GM19395 (cell line): ENCODE measurements at regions not wholly inside any gene's neighbourhood (a gene's known extent, or its start where the extent isn't known, plus 50 kb on each side); places are given as distances from the start of the nearest gene placed in this dataset.

Source experiments
- ATAC-seq: cut with Tn5 transposase; IDR thresholded peaks from one replicate; pipeline ENCODE4 v1.9.1; 2021; ENCODE audit warnings: mild to moderate bottlenecking, moderate library complexity; ENCODE audit not compliant: unreplicated experiment

DNA sequence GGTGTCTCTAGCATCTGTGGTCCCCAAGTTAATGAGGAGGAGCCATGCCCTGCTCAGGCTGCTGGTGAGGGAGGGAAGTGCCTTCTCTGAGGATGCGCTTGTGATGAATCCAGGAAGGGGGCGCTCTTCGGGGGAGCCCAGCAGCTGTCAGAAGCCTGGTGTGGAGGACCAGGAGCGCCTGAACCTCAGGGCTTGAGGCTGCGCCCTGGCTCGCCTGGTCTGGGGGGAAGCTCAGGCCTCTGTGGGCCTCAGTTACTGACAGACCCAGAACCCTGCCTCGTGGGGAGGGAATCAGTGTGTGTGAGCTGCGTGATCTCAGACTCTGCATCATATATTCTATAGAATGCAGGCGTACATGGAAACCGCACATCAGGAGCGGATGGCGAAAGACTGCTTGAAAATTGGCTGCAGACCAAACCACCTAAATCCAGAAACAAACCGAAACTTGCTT is 126.1 kb downstream of the SEC14L1 start:
- no peak for ATAC-seq

GRCh38 chr17:77269696-77270681 is 129.2 kb downstream of the SEC14L1 start:
- ATAC-seq: no peak

DNA sequence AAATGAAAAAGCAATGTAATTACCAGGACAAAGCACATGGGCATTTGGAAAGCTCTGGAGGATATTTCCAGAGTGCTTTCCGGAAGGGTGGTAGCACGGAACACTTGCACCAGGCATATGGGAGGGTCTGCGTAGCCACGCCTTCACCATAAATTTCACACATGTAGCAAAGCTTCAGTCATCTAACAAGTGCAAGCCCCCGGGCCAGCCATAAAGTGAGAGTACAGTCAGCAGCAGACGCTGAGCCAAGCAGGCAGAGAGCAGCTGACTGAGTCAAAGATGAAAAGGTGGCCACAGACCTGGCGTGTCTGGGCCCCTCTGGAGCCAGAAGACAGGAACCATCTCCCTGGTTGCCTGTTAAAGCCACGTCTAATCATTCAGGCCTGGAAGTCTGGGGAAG is 130.6 kb downstream of the SEC14L1 start:
- no peak for ATAC-seq

- no peak for ATAC-seq
Measured at GRCh38 chr17:77273397-77274085, 132.8 kb downstream of the SEC14L1 start.

GRCh38 chr17:77274096-77274845 is 133.5 kb downstream of the SEC14L1 start:
- ATAC-seq: no peak

- ATAC-seq: no peak
Measured at GRCh38 chr17:77279448-77280303, 138.9 kb downstream of the SEC14L1 start.

DNA sequence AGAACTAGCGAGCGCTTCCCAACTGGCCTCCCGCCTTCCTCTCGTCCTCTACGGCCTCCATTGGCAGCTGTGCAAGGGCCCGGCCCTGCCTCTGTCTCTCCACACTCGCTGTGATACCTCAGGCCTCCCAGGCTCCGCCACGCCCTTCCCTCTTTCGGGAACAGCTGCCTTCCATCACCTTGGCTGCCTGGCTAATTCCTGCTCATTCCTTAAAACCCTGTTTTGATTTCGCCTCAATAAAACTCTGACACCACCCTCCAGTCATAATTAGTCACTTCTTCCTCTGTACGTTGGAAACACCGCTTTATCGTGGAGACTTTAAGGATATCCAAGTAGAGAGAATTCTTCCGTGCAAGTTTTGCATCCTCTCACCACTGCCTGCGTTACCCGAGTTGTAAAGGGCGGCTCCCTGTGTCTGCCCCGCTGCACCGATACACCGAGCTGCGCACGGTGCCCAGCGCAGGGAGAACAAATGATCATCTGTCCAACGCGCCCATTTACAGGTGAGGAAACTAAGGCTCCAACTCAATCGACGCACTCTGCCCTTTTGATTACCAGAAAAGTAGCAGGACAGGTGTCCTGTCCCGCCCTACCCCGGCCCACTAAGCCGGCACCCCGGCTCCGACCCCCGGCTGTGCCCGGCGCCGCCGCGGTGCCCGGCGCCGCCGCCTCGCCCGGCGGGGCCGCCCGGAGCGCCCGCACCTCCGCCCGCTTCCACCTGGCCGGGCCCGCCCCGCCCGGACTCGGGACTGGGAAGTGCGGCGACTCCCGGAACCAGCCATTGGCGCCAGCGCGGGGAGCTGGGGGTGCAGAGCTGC is 139.7 kb downstream of the SEC14L1 start:
- ATAC-seq: peak; percentile 19

DNA sequence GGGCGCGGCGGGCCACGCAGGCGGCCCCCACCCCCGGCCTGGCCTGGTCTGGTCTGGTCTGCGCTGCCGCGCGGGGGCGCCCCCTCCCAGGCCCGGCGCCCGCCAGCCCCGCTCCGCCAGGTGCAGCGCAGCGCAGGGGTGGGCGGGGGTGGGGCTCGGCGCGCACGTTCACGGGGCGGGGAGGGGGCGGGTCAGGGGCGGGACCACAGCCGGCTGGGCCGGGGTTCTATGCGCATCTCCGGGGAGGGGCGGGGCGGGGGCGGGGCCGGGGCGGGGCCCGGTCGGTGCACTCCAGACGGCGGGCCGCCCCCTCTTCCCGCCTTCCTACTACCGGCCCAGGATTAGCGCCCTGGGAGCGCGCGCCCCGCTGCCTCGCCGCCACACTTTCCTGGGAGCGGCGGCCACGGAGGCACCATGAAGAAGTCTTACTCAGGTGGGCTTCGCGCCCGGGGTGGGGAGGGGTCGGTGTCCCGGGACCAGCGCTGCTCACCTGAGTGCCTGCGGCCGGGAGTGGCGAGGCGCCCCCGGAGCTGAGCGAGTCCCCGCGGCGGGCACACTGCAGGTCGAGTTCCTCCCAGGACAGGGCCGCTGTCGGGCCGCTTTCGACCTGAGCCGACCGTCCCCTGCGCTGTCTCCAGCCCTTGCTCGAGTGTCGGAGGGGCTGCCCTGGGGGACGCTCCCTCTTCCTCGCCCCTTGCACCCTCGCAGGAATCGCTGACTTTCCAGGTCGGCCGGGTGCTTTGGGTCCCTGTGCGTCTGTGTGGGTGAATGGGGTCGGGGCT is 140.5 kb downstream of the SEC14L1 start:
- ATAC-seq: peak; percentile 52

GRCh38 chr17:77281904-77282367 is 141.2 kb downstream of the SEC14L1 start:
- ATAC-seq: peak; percentile 23

DNA sequence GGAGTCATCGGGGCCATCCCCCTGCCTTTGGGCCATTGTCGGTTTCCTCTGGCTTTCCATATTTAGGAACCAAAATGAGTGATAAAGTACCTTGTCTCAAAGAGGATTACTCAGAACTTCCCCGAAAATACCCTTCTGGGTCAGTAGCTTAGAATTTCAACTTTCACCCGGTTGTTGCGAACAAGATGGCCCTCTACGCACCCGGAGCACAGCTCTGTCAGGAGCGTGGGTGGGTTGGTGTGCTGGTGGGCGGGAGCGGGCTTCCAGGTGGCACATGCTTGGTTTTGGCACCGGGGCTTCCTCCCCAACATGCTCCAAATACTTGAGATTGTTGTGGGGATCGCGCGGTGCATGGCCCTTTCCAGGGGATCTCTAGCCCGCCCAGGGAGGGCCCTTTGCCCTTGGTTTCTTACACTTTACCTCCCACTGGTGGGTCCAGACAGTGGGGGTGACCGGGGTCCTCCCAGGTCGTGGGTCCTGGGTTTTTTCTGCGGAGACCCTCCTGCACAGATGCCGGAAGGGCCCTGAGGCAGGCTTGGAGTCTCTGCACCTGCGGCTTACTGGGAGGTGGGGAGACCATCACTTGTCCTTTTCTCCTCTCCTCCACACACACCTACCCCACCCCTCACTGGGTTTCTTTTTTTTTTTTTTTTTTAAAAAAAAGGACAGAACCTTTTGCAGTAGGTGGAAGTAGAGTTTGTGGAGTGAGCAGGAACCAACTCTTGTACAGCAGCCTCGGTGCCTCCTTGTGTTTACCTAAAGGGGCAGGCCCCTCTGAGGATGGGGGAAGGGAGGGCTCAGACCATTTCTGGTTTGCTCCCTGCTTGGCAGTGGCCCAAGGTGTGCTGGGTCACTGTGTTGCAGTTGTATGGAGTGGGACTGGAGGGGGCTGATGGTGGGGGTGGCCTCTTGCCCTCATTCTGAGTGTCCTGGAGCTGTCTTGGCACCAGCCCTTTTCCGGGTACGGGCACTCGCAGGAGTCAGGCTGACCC is 142.1 kb downstream of the SEC14L1 start:
- ATAC-seq: no peak

GRCh38 chr17:77284023-77284617 is 143.4 kb downstream of the SEC14L1 start:
- ATAC-seq: no peak

- ATAC-seq: no peak
Measured at GRCh38 chr17:77285594-77286390, 145.0 kb downstream of the SEC14L1 start.

DNA sequence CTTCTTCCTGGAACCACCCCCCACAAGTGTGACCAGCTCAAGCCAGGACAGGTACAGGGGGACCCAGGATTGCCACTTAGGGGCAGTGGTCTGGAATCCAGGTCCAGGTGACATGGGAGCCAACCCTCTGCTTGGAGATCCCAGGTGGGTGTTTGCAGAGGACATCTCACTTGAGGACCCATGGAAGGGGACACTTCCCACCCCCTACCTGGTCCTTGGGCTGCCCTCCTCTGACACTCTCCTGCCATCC is 145.5 kb downstream of the SEC14L1 start:
- ATAC-seq: no peak

DNA sequence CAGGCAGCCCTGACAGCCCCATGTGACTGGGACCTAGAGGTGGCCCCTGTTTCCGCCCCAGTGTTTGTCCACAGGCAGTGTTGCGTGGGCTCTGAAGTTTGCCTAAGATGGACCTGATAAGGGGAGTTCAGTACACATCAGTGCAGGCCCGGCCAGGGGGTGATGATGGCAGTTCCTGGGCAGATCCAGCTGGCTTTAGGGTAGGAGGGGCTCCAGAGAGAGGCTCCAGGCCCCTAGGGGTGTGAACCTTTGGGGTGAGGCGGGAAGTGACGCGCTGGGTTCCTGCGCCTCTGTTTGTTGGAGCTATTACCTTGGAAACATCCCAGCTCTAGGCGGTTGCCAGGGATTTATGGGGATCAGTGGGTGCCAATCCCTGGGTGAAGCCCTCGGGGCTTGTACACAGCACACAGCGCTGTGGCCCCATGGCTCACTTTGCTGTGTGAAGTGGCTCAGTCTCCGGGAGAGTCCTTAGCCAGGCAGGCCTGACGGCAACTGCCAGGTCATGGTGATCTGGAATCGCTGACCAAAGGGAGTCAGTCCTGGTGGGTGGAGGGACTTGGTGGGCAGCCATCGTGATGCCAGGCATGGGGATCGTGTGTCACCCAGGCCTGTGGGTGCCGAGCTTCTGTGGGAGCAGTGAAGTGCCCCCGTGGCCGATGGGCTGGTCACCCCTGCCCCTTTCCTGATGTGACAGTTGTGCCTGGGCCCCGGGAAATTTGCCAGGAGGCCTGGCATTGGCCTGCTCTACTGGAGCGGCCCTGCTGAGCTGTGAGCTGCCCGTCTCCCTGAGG is 146.1 kb downstream of the SEC14L1 start:
- ATAC-seq: no peak

GRCh38 chr17:77287432-77288068 is 146.8 kb downstream of the SEC14L1 start:
- ATAC-seq: no peak
